ENCODE measurements at regions not wholly inside any gene's neighbourhood (a gene's known extent, or its start where the extent isn't known, plus 50 kb on each side); places are given as distances from the start of the nearest gene placed in this dataset.

DNA sequence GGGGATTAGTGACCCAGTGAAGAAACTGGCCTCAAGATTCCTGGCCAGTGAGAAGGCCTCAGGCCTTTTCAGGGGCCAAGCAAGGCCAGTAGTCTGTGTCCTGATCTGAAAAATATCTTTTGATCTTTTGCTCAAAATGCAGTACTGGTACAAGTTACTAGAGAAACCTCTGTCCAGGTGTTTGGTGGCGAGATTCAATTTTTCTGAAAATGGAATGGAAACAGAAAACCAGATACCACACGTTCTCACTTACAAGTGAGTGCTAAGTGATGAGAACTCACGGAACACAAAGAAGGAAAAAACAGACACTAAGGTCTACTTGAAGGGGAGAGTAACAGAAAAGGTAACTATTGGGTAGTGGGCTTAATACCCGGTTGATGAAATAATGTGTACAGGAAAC, 463.4 kb downstream of the ZIC1 start:
- no peak for DNase-seq

DNA sequence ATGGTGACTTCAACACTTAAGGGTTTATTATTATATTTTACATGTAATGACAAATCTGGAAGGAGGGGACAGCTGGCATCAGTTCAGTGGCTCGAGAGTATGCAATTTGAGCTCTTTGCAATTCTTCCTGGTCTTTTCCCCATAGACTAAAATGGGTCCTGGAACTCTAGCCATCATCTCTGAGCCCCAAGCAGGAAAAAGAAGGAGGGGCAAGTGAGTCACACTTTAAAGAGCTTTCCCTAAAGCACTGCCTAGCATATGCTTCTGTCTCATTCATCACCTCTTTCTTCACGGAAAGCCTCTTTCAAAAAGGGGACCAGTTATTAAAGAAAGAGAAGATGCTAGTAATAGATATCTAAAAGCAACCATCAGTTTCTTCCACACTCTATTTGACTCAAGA, 466.3 kb downstream of the ZIC1 start:
- no peak for DNase-seq

DNA sequence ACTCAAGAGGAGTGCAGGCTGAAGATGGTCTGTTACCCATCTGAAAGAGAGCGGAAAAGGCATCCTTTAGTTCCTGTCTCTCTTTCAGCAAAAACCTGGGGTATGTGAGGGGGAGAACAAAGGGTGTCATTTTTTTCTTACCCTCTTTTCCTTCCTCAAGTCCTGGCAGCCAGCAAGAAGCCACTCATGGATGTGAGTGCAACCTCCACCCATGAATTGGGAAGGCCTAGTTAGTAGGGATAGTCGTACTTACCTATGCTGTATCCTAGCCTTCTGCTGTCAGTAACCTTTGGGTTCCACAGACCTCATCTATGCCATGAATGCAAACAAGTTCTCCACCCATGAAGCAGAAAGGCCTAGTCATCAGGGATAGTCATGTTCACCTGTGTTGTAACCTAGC, 472.8 kb downstream of the ZIC1 start:
- no peak for DNase-seq

DNA sequence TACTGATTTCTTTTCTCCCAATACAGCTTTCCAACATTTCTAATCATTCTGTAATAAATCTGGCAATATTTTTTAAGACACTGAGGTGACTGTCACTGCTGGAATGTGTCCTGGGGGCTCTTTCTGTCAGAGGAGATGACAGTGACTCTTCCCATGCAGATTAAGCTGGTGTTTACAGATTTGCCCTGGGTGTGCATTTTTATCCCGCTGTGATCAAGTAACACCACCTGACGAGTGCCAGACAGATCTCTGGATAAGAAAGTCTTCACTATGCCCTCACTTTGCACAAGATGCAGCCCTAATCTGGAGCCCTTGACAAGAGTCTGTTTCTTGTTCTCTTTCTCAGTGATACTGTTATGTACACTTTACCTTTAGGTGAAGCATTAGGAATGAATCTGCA, 477.7 kb downstream of the ZIC1 start:
- no peak for DNase-seq

DNA sequence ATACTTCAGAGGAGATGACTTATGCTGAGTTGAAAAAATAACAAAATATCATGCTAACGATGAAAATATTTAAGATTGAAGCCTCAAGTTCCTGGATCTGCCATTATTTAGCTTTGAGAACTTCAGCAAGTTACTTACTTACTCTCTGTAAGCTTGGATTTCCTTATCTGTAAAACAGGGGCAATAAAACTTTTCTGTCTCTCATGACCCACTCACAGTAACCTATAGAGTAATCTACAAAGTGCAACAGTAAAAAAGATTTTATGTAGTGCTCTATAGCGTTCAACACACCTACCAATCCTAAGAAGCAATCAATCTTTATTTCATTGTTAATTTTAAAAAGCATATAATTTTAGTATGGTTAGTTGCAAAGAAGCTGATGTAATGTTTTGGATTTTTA, 478.6 kb downstream of the ZIC1 start:
- no peak for DNase-seq

DNA sequence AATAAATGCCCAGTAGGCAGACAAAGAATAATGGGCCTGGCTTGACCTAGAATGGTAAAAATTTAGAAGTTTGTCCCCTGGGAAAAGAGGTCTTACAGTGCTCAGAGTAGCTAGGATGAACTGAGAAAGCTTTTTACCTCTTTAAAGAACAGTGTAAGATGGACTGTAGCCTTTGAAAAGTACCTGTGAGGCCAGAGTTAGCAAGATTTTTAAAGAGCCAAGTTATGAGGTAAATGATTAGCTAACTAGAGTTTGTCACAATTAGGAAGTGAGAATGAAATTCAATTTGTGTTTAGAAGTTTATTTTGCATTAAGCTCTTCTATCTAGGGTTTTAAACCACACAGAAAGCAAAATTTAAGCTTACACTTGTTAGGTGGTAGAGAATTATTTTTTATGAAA, 480.9 kb downstream of the ZIC1 start:
- DNase-seq, result no peak

DNA sequence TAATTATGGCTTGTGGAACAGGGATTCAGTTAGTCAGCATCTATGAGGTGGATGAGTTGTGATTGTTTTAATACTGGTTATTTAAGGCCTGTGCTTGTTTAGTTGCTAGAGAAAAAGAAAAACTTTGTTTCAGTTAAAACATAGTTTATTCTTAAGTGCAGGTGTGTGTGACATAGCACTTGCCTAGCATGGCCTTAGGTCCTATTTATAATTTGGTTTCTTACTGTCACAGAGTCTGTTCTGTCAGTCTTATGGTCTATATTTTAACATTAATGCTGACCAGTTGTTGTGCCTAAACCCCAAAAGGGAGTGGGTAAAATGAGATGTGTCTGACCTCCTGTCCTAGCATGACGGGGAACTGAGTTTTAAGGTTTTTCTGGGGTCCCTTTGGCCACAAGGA, 486.3 kb downstream of the ZIC1 start:
- no peak for DNase-seq

DNA sequence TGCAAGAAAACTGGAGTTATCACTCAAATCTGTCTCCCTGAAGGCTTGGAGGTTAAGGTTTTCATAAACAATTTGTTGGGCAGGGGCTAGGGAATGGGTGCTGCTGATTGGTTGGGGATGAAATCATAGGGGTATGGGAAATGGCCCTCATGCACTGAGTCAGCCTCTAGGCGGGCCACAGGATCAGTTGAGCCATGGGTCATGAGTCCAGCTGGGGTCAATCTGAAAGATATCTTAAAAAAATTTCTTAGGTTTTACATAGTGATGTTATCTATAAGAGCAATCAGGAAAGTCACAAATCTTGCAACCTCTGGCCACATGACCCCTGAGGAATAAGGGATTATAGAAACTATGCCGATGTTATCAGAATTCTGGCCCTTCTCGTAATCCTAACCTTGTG, 491.7 kb downstream of the ZIC1 start:
- DNase-seq, result no peak

DNA sequence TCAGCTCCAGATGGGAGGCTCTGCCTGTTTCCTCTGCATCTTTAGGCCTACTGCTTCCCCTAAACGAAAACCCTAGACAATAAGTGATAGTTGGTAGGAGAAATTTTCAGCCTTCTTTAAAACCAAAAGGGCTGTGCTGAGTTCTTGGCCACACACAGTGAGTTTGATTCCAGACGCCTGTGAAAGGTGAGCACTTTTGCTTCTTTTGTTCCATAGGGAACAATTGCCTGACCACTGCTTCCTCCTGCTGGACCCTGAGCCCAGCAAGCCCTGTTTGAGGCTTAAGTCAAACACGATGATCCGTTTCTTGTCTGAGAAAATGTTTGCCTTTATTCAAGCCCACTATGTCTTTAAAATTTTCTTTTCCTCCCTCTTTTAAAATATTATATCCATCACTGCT, 493.9 kb downstream of the ZIC1 start:
- no peak for DNase-seq

DNA sequence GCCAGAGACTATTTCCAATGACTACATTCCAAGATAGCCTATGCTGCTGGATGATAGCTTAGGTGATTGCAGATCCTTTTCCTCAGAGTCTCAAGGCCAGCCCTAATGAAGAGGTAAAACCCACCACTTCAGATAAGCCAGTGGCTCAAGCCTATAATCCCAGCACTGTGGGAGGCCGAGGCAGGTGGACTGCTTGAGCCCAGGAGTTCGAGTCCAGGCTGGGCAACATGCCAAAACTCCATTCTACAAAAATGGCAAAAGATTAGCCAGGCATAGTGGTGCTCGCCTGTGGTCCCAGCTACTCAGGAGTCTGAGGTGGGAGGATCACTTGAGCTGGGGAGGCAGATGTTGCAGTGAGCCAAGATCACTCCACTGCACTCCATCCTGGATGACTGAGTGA, 495.3 kb downstream of the ZIC1 start:
- no peak for DNase-seq

DNA sequence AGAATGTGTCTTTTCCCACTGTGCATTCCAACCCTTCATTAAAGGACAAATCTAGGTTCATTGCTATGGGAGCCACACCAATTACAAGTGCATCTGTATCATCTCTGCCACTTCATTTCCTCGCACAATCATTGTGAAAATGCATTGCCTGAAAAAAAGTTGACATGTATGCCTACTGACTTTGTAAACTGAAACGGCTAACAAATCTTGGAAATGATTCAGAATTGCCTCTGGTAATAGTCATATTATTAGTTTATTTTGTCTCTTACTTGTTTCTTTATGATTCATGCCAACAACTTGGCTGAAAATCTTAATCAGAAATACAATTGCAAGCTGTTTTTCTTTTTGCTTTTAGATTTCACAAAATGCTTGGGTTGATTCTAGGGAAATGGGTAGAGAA, 497.1 kb downstream of the ZIC1 start:
- no peak for DNase-seq

DNA sequence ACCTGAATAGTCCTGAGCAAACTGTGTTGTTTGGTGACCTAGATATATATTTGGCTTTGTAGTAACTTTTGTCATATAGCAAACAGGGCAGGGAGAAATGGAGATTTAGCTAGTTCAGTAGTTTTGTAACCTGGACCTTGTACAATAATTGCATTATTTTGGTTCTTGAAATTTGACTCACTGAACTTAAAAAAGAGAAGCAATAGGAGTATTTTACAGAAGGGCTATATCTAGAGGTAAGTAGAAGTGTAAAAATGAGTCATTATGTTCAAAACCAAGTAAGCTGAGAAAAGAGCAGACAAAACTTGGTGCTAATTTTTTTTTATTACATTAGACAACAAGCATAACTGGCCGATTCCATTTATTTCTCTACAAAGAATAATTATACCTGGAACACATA, 505.4 kb downstream of the ZIC1 start:
- no peak for DNase-seq

DNA sequence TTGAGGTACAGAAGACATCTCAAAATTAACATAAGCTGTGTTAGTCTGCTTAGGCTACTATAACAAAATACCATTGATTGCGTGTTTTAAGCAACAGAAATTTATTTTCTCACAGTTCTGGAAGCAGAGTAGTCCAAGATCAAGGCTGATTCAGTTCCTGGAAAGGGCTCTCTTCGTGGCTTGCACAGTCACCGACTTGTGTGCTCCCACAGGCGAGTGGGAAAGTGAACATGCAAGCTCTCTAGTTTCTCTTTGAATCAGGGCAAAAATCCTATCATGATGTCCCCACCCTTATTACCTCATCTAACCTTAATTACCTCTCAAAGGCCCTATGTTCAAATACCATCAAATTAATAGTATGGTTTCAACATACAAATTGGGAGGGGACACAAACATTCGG, 505.9 kb downstream of the ZIC1 start:
- DNase-seq, result no peak

DNA sequence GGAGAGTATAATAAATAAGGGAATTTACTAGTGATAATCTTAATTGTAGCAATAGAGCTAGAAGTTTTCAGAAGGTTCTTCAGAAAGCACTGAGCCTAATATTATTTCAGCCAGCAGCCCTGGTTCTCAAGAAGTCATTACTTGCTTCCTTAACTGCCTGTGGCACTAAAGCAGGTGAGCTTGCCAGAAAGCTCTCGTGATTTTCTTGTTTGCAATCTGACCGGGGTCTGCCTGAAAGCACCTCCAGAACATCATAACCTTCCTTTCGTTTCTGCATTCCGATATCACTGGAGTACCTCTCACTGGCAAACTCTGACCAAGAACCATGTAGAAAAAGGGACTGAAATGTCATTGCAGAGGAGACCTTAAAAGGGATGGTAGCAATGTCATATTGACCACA, 510.3 kb downstream of the ZIC1 start:
- no peak for DNase-seq

DNA sequence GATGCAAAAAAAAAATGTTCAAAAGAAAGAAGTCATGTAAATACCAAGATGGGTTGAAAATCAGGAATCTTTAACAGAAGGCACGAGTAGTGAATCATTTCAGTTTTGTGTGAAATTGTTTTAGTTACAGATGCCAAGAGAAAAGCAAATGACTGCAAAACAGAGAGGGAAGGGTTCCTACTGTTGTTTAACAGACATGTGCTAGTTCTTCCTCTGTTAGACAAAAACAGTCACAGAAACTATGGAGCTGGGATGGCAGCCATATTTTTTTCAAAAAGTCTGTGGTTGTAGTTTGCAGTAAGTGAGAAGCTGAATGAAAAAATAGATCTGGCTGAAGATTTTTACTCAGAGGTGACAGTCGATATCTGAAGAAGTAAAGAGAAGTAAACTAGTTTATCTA, 511.9 kb downstream of the ZIC1 start:
- DNase-seq, result no peak

DNA sequence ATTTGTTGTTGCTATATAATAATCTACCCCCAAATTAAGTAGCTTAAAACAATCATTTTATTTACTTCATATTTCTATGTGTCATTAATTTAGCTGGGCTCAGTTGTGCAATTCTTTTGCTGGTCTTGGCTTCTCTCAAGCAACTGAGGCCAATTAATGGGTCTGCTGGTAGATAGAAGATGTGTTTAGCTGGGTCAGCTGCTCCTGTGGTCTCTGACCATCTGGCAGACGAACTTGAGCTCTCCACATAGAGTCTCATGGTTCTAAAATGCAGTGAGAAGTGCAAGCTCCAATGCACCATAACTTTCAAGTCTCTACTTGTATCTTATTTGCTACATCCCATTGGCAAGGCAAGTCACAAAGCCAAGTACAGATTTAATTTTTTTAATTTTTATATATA, 515.6 kb downstream of the ZIC1 start:
- DNase-seq, result no peak

DNA sequence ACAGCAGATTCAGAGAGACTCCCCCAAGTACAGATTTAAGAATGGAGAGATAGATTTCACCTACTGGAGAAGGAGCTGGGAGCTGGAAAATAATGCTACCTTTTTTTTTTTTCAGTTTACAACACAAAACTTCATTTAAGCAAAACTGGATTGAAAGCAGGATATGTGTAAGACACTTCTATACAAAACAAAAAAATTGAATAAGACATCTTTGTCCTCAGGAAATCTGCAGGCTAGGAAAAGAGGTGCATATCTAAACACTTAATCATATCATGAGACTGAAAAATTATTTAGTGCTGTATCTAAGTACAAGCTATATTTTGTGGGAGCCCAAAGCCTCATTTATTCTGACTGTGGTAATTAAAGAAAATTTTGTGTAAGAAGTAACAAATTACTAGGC, 516.1 kb downstream of the ZIC1 start:
- no peak for DNase-seq

DNA sequence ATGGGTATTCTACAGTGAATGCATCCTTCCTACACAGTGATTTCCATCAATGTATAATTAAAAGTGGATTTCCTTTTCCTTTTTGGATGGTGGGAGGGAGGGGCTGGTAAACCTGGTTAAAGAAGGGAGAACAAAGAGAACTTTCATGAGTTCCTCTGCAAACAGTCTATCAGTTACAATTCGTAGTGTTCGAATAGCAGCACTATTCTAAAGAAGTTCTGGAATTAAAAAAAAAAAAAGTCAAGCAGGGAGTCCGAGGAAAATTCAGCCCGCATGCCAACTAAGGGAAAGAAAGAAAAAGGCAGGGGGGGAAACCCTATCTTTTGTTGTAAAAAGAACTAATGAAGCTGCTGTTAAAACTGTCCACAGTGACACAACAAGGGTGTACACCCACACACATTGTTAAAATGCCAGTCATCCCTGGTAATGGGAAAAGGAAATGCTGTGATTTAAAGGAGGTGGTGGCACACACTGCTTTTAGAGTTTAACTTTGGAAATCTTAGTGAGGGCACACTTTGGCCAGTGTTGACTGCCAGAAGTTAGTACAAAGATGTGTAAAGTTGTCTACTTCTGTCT, 521.2 kb downstream of the ZIC1 start:
- DNase-seq, result no peak

DNA sequence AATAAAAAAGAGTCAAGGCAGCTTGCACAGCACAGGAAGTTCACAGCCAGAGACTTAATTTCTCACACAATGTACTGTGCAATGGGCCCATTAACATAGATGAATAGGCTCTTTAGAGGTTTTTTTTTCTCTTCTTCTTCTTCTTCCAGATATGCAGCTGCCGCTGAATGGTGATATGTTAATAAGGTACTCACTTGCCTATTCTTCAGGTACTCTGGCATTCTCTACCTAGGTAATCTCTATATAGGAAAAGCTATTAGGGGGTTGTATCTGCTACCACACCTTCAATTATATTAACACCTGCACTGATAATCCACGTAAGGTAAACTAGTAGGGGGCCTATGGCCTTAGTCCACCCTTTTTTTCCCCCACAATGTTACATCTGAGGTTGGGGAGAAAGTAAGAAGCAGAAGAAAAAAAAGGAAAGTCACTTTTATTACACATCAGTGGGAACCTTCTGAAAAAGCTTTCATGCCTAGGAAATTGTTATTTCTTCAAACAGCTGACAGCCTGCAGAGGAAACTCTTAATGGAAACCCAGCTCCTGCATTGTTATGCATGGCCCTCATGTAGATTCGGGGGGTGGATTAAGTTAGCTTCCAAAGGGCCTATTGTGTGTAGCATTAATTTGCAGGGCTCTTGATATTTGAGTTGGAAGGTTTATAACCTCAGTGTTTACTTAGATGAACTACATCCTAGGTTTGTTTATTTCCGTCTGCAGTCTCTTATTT, 525.5 kb downstream of the ZIC1 start:
- no peak for DNase-seq

DNA sequence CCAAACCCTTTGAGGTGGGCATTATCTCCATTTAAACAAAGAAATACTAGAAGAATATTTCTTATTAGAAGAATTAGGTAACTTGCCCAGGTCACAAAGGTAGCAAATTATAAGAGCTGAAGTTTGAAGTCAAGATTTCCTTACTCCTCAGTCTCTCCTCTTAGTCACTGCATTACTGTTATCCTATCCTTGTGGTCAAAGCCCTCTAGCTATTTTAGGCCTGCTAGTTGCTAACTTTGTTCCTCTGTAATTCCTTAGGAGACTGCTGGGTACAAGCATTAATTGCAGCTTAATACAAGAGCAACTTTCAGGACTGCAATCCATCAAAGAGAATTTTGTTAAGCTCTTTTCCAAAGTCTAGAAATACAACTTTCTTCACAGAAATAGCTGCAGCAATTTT, 528.2 kb downstream of the ZIC1 start:
- DNase-seq, result no peak

DNA sequence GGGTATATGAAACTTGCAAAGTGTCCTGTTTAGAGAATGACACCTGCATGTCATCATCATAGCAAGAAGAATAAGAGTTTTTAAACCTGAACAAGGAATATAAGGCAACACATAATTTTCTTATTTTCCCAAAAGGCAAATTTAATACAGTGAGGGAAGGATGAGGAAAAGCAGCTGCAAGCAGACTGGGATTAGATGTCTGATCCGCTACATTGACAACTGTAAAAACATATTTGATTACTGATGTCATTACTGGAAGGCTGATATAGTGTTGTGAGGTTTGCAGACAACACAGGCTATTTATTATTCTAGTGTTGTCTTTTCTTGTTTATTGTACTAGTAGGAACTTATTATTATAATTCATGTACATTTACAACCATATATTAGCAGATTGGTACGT, 528.7 kb downstream of the ZIC1 start:
- no peak for DNase-seq

DNA sequence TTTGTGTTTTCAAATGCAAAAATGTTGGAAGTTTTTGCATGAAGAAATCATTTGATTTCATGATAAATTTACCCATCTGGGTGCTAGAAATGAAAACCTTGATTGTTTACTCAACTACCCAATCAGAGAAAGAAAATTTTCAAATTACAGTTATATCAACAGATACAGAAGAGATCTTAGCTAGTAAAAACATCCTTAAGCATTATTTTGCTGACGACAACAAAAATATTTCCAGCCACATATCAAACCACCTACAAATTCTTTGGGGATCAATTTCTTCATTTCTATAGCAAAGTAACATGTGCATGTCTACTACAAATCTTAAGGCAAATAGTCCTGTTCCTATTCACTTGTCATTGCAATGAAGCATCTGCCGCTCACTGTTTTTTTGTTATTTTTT, 530.3 kb downstream of the ZIC1 start:
- no peak for DNase-seq

DNA sequence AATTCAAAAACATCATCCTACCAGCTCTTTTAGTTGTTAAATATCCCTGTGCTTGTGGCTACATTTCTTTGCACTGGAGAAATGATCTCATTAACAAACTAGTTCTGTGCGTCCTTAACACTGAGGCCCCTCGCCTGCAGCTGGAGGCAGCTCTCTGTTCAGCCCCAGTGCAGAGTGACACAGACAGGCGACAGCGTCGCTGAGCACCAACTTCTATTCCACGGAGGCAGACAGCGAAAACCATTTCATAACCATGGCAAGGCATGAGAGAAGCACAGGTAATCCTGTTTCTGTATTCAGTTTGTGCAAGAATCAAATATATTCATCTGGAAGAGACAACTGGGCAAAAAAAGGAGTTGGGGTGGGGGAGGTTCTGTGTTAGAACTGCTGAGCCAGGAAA, 530.7 kb downstream of the ZIC1 start:
- peak; percentile 66 for DNase-seq

DNA sequence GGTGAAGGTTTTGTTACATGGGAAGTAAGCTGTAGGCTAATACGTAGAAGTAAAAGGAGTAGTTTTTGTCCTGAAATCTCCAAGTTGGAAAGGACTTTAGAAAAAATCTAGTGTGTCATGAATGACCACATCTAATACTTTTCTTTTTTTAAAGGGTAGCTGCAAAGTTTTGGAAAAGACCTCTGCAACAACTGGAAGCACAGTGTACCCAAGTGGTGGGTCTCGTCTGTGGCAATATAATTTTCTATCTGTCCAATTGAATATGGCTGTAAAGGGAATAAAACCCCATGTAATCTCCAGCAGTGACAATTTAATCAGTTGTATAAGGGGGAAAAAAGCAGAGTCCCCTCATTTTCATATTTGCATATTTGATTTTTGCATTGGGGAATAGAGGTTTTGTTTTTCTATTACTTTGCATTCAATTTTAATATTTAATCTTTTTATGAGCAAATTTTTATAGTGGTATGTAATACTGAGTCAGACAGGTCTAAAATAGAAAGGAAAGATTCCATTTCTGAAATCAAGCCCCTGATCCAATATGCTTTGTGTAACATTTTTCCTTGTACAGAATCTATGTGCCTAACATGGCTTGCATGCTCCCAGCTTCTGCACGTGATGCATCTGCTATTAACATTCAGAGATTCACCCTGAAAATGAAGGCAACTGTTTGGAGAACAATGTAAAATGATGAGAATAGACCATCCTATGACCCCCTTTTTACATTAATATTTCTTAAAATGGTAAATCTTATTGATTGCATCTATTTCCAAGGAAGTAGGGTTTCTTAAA, 531.4 kb downstream of the ZIC1 start:
- DNase-seq, result no peak

DNA sequence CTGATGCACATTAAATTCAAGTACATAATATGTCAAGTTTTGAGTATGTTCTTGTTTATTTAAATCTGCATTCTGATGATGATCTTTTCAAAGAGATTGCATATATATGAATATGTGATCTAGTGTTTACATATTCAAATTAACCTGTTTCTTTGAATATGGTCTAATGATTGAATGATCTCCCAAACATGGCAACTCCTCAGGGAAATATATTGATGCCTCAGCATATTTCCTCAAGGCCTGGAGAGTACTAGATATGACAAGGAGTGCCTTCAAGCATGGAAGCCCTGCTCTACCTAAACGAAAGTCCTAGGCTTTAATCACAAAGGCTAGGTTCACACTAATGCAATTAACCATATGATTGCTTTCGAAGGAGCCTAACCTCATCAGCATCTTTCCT, 532.8 kb downstream of the ZIC1 start:
- no peak for DNase-seq
